Embryonic facial prominence (tissue), 1 donor: ENCODE measurements at regions not wholly inside any gene's neighbourhood (a gene's known extent, or its start where the extent isn't known, plus 50 kb on each side); places are given as distances from the start of the nearest gene placed in this dataset.
"Not testable (repeated sequence)": the region's sequence is repeated elsewhere in the genome, so short reads cannot be mapped to it uniquely, and the experiment has no call there.

ENCODE experiments used
- DNase-seq: peaks from one replicate; pipeline ENCODE4 v3.0.0-alpha.2; 2016; ENCODE audit errors: extremely low spot score

DNA sequence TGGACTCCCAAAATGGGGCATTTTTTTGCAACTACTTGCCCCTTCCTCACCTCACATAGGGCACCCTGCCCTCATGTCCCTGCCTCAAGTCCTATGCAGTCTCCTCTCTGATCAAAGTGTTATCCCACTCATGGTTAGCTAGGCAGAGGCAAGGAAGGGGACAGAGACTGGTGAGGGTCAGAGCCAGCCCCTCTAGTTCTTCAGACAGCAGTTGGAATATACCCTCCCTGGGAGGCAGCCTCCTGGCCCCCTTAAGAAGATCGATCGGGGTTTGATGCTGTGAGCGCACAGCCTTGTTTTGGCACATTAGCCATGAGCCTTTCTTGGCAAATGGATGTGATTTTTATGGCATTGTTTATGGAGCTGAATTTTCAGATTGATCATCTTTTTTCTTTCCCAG, 436.9 kb downstream of the BUD13 start:
- DNase-seq = no peak

DNA sequence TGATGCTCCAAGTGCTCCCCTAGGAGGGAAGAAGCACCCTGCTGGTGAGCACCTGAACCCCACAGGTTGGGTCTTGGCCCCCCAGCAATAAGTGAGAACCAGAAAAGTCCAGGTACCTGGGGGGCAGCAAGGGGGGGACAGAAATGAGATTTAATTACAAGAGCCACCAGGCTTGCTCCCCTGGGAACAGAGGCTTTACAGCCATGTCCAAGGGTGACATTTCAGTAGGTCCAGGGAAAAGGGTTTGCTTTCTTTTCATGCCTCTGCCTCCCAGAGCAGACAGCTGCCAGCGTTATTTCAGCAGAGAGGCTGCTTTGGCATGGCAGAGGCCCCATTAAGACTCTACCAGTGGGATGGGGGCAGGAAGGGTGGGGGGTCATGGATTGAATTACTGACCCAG, 437.7 kb downstream of the BUD13 start:
- DNase-seq = no peak

DNA sequence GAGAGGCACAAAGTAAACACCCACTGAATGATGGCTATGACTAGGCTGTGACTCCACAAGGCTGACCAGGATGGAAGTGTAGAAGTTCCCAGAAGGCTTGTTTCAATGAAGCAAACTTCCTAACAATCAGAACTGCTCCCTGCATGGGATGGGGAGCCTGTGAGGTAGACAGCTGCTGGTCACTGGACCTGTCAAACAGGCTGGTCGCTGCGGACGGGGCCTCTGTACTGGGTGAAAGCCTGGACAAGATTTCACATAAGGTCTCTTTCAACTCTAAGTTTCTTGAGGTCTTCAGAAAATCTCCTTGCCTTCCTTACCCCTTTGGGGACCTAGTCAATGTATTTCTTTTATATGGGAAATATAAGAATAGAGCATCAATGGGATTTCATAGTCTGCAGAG, 438.2 kb downstream of the BUD13 start:
- no peak for DNase-seq

DNA sequence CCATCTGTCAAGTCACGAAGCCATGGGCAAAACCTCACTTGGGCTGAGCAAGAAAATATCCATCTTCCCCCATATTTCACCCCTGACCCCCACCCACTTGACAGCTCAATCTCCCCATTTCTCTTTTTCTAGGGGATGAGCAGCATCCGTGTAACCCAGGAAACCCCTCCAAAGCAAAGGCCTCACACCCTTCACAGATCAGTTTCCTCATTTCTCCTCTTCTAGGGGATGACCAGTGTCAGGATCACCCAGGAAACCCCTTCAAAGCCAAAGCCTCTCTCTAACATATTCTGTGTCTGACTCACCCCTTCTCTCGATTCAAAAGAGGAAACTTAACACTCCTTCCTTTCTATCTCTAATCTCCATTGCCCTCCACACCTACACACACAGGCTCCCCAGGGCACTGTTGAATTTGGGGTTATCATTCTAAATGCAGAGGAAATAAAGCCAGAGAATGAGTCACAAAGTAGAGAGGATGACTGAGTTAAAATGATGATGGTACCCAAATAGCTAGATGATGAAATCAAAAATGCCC, 439.7 kb downstream of the BUD13 start:
- no peak for DNase-seq

DNA sequence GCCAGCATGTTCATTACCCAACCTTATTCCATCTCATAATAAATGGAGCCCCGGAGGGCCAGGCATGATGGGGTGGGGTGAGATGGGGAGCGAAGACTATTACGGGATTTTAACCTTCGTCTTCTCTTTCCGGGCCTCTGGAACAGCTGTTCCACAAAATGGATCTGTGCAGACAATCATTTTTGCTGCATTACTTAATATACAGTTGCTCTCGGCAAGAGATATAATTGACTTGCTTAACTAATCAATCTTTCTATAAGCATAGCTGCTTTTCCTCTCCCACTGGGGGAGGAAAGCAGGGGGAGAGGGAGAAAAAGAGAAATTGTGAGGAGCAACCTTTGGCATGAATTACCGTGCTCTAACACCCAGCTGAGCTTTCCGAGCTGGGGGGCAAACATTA, 440.4 kb downstream of the BUD13 start:
- DNase-seq = no peak

DNA sequence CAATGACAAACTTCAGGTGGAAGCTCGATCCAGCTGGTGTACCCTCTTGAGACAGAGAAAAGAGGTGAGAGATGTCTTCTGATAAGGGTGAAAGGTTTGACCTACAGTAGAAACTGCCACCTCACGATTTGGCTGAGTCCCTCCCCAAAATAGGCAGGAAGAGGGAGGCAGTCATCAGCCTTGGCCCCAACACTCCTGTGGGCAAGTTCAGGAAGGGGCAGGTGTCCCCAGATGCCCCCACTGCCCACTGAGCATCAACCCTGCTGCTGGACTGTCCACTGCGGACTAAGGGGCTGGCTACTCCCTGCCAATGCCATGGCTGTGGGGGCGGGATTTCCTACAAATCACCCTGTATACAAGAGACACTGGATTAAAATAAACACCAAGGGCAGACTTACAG, 441.4 kb downstream of the BUD13 start:
- DNase-seq = no peak

DNA sequence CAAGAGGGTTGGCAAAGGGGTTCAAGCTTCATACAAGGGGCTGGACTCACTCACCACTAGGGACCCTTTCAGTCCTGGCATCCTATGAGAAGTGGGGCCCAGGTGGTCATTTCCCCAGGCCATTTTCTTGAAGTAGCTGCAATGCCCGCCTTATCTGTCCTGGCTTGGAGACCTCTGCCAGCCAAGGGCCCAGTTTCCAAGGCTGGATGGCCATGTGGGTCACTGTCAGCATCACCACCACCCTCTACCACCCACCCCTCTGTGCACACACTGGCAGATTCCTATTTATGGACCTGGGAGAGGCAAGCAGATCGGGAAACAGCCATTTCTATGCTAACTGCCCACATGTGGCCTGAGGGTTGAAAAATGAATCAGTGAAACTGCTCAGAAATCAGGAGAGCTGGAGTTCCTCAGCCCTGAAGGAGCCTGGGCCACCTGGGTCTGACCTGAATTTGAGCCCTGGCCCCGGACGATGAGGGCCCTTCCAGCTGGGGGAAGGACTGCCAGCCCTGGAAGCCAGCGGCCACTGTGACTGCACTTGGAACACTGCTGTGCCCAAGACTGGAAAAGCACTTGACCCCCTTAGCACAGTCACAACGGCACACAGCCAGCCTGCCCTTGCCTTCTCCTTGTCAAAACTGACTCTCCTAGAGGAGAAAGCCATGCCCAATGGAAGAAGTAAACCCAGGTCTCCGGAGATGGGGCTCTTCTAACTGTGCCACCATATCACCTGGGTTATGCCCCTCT, 442.2 kb downstream of the BUD13 start:
- DNase-seq = no peak

DNA sequence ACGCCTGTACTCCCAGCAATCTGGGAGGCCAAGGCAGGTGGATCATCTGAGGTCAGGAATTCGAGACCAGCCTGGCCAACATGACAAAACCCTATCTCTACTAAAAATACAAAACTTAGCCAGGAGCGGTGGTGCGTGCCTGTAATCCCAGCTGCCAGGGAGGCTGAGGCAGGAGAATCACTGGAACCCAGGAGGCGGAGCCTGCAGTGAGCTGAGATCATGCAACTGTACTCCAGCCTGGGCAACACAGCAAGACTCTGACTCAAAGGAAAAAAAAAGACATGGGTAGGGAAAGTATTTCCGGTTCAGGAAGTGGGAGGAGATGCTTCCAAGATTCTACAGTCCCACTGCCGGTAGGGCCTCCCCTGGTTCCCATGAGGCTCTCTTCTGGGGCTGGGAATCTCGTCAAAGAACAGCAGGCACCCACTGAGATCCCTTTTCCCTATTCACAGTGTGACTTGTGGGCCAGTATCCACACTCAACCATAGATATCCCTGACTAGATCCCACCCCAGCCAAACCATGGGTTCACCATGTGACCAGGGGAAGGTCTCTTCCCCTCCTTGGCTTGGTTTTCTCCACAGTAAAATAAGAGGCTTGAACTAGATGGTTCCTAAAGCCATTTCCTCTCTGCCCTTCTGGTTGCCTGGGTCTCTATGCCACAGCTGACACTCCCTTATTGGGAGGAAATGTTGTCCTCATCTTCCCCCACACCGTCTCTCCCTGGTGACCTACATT, 443.3 kb downstream of the BUD13 start:
- DNase-seq = no peak

DNA sequence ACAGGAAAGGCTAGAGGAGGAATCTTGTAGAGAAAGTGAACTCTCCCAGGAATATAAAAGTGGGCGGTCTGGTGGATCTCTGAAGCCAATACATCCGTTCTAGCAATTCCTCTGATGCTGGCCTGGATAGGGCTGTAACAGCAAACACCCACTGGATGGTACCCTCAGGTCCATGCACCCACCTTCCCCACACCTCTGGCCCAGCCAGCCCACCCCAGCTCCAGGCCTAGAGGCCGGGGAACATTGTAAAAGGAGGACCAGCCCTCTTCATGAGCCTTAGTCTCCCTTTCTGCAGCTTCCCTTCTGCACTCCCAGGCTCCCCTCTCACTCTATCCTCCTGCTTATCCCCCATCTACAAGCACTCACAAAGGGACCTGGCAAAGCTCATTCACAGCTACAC, 443.9 kb downstream of the BUD13 start:
- DNase-seq = no peak

DNA sequence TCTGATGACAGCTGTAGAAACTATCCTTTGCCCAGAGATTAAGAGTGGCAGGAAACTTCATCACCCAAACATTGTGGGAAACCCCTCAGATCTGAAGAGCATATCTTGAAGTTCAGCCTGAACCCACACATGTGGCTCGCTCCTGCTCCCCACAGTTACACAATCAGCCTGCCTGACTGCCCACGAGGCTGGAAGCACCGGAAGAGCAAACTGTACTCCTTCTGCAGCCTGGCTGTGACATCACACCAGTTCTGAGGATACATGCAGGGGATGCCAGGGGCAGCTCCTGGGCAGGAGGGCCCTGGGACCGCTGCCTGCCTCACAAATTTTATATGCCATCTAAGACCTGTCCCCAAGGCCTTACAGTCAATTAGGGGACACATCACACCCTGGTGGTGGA, 444.4 kb downstream of the BUD13 start:
- no peak for DNase-seq

DNA sequence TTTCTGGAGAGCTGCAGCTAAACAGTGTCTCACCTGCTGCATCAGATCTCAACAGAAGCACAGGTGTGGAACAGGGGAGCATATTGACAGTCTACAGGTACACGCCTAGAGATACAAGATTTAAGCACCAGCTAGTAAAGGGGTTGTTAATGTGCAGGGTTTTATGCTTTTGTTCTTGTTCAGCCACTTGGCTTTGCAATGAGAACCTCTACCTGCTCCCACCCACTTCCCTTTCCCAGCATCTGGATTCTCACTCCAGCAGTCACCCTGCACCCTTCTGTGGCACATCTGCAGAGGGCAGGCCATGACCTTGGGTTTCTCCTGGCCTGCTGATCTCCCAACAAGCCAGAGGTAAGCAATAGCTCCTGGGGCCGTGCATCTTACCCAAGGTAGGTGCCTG, 446.6 kb downstream of the BUD13 start:
- DNase-seq = no peak

DNA sequence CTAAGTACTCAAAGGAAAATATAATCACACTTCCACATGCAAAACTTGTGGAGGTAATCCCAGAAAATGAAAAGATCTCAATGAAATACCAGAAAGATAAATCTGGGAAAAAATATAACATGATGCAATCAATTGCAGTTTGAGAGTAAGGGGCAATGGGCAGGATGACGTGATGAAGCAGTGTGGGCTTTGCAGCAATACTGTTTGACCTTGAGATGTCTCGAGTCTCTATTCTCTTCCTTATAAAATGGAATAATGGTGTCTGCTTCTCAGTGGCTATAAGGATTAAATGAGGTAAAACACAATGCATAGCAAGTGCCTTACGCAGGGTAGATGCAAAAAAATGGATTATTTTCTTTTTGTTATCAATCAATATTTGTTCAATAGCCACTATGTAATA, 447.5 kb downstream of the BUD13 start:
- no peak for DNase-seq

DNA sequence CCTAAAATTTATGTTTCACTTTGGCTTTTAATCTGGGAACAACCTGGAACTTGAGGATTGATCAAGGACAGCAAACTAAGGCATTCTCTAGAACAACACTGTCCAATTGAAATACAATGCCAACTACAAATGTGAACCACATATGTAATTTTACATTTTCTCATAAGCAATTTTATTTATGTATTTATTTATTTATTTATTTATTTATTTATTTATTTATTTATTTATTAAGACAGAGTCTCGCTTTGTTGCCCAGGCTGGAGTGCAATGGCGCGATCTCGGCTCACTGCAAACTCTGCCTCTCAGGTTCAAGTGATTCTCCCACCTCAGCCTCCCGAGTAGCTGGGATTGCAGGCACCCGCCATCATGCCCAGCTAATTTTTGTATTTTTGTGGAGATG, 448.7 kb downstream of the BUD13 start:
- DNase-seq = not testable (repeated sequence)

DNA sequence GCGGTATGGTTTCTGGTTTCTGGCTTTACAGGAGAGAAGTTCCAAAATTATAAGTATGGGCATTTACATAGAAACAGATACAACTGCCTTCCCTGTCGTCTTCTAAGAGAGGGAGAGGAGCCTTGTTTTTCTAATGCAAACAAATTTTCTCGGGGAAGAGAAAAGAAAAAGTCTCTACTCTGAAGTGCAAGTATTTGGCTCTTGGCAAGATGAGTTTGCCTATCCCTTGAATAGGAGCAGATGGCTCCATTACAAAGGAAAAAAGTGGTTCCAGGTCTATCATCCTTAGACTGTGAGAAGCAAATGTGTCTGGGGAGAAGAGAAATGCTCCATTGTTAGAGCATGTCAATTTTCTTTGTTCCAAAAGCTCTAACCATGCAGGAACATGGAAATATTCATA, 455.6 kb downstream of the BUD13 start:
- no peak for DNase-seq

DNA sequence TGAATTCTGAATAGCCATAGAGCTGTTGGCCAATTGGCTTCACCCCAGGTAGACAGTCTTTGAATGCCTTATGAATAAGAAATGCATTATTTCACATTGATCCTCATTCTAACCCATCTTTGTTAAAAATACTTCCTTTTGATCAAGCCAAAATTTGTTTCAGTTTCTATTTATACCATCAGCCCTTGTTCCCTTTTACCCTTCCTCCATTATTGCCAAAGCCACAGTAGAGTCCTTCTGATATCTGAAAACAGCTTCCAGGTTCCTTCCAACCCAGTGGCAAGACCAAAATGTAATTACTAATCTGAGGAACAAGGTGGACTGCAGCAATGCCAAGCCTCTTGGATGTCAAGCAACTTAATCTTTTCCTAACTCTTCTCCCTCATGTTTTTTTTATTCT, 458.8 kb downstream of the BUD13 start:
- no peak for DNase-seq

DNA sequence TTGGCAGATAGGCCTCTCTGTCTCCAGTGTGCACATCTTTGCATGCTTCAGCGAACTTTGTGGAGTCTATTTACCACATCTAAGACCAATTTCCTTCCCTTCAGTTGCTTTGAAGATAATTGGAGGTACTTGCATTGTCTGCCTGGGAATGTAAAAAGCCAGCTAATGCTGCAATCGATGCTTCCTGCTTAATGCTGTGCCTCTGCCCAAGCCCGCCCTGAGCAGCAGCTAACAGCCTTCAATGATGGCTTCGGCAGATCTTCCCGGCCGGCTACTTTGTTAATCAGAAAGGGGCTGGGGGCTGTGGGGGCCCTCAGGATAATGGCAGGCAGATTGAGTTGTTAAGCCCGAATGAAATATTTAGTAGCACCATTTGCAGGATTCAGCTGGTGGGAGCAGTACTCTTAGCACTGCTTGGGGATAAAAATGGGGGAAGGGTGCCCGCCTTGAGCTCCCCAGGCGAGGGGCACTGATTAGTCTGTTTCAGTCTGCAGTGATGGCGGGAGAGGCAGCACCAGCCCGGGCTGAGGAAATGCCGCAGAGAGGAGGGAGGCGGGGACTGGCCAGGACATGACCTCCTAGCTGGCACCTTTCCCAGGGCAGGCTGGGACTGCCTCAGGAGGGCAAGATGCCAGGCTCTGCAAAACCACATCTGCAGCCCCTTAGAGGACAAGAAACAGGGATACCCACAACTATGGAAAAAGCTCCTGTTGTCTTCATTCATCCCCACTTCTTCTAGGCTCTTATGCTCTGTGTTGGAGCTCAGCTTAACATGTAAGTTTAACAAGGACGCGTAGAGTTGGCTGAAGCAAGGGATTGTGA, 460.0 kb downstream of the BUD13 start:
- DNase-seq = no peak

DNA sequence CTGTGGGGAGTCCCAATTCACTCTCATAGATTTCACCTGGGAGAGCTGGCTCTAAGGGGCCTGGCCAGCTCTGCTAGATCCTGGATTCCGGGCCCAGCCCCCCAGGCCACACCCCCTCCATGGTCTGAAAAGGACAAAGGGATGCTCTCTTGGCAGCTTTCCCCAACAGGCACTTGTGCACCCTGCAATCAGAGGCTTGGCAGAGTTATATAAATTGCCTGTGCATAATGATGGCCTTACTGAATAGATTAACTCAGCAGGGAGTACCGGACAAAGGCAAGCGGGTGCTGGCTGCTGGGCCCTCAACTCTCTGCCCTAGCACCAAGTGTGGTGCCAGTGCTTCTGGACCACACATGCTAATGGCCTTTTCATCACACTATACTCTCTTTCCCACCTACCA, 461.6 kb downstream of the BUD13 start:
- DNase-seq = no peak

DNA sequence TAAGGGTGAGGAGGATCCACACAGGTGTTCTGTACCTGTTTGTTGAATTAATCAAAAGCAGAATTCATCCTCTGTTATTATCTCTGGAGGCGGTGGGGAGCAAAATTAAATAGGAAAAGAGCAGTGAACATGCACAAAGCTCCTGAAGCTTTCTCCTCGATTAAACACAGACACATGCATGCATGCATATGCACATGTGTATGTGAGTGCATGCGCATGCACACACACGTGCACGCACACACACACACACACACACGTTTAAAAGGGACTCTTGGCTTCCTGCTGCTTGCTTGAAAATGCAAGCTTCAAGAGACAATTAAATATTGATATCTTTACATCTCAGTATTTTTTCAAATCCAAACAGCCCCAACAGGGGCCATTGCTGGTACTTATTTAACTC, 462.1 kb downstream of the BUD13 start:
- DNase-seq = no peak

DNA sequence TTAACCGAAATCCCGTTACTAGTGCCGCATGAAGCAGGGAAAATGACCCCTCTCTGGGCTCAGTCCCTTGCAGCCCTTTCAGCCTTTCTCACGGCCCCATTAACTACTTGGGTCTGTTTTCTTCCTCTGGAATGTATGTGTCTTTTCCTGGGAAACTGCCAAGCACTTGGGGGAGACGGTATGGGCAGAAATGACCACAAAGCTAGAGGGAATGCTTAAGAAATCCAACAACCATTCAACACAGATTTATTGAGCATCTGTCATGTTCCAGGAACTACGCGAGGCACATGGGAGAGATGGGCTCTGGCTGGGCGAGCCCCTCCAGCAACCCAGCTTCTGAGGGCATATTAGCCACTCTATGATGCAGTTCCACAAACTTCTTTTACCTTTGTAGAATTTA, 462.6 kb downstream of the BUD13 start:
- peak; percentile 5 for DNase-seq

DNA sequence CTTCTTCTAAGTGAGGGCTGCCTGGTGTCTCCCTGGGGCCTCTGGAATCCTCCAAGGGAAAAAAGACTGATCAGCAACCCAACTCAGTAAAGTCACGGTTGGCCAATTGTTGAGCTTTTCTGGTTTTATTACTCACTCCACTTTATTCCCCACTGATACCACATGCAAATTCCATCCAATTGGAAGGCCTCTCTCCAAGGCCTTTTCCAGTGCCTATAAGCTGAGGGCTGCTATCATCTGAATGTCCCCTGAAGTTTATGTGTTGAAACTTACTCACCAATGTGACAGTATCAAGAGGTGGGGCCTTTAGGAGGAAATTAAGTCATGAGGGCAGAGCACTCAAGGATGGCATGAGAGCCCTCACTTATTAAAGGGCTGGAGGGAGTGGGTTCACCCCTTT, 463.3 kb downstream of the BUD13 start:
- no peak for DNase-seq

DNA sequence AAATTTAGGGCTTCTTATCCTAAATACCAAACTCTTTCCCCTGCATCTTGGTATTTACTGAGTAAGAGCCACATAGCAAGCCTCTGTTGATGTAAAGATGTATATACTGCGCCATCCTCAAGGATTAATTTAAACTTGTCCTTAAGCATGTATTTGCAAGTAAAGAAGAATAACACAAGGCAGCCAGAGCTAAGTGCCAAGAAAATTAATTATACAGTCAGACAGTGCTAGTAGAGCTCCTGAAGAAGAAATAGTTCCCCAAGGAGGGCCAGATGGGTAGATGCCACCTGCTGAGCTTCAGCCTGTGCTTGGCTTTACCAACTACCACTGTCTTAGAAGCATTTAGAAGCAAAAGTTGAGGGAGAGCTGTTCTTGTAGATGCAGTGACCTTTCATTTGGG, 470.0 kb downstream of the BUD13 start:
- DNase-seq = no peak

DNA sequence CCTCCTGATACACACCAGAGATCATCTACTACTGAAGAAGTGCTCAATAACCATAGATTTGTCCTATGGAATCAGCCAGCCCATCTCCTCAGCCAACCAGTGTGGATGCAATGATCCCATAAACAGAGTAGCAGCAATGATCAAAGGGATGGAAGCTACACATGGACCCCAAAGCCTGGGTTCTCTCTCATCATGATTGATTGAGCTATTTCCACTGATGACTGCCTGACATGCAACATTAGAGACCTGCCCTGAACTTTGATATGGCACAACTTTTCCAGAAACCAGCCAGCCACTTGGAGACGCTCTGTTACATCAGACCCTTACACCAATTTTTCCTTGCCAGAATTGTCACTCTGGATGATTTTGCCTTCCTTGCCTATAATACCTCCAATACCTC, 471.6 kb downstream of the BUD13 start:
- DNase-seq = no peak

DNA sequence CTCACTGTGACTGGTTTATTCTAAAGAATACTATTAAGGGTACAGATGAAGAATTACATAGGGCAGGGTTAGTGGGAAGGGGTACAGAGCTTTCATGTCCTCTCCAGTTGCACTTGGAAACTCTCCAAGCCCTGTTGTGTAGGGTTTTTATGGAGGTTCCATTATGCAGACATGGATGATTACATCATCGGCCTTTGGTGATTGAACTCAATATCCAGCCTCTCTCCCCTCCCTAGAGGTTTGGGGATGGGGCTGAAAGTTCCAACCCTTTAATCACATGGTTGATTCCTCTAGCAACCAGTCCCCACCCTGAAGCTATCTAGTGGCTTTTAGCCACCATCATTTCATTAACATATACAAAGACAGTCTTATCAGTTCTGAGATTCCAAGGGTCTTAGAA, 472.6 kb downstream of the BUD13 start:
- no peak for DNase-seq
